SIG-M5 treated with dmso at 0.1 percent for 504 hours (cell line): ENCODE measurements at regions not wholly inside any gene's neighbourhood (a gene's known extent, or its start where the extent isn't known, plus 50 kb on each side); places are given as distances from the start of the nearest gene placed in this dataset.
A peak's percentile ranks its signal among the peaks of the same experiment; 100 is the strongest.
"Not testable (repeated sequence)": the region's sequence is repeated elsewhere in the genome, so short reads cannot be mapped to it uniquely, and the experiment has no call there.

Experiments used
- DNase-seq: peaks from one replicate; lab custom pipeline; 2025; ENCODE audit not compliant: unreplicated experiment; lab: John Stamatoyannopoulos, UW

- peak; percentile 81 for DNase-seq
These were observed 101.6 kb downstream of the OTUD1 start for GRCh38 chr10:23540401-23541030.

- peak; percentile 5 for DNase-seq
These were observed 105.0 kb downstream of the OTUD1 start for GRCh38 chr10:23543691-23544380.

GRCh38 chr10:23545866-23546265, 107.0 kb downstream of the OTUD1 start:
- DNase-seq: not testable (repeated sequence)

- peak; percentile 5 for DNase-seq
These were observed 118.0 kb downstream of the OTUD1 start for GRCh38 chr10:23556727-23557440.

DNA sequence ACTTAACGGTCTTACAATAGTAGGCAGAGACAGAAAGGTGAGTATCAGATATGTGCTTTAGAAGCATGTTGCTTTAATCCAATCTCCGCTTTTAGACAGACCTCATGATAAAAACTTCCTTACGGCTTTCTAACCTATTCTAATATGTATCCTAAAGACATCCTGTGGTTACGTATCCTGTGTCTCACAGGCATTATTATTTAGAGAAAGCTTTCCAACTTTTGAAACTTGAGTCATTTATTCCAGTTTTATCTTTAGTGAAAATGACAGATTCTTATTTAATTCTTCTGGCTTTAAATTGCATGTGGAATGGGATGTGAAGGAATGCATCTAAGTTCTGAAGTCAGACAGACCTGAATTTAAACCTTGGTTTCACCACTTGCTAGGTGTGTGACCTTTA, 118.9 kb downstream of the OTUD1 start:
- DNase-seq: no peak

GRCh38 chr10:23558361-23558799, 119.5 kb downstream of the OTUD1 start:
- DNase-seq: no peak

GRCh38 chr10:23568996-23569395, 130.1 kb downstream of the OTUD1 start:
- no peak for DNase-seq

- no peak for DNase-seq
These were observed 133.0 kb downstream of the OTUD1 start for GRCh38 chr10:23571884-23572283.

DNA sequence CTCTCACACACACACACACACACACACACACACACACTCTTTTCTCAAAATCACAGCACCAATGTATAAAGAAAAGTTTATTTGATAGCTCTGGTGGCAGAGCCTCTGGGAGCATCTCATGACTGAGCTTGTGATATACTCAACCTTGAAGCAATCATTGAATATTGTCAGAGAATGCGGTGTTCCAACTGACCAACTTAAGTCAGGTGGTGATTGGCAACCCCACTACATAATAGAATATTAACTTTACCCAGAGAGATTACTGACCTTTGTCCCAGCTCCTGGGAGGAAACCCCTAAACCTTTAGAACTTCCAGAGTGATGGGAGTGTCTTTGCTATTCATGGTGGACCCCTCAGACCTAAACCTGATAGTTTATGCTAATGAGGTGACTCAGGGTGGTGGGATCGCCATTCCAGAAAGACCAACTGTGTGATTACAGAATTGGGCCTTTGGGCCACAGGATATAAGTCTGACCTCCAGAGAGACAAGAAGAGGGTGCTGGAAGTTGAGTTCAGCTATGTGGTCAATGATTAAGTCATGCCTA, 143.1 kb downstream of the OTUD1 start:
- DNase-seq: no peak

DNA sequence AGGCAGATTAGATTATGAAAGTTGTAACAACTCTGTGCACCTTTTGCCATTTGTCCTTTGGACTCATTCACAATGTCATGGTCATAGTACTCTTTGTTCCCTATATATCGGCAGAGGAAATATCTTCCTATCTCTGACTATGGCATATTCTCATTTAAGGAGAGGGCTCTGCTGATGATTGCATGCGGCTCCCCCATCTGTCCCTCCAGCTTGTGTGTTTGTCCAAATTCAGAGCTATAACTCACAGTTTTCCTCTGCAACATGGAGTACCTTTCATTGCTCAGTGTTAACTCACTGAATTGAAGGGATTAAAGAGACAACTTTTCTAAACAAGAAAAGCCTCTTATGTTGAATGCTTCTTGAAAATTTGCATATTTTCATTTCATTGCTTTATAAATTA, 145.5 kb downstream of the OTUD1 start:
- DNase-seq: no peak

- no peak for DNase-seq
These were observed 146.3 kb downstream of the OTUD1 start for GRCh38 chr10:23585186-23585585.

- no peak for DNase-seq
These were observed 146.8 kb downstream of the OTUD1 start for GRCh38 chr10:23585666-23586065.

- not testable (repeated sequence) for DNase-seq
These were observed 156.4 kb downstream of the OTUD1 start for GRCh38 chr10:23595278-23595677.

DNA sequence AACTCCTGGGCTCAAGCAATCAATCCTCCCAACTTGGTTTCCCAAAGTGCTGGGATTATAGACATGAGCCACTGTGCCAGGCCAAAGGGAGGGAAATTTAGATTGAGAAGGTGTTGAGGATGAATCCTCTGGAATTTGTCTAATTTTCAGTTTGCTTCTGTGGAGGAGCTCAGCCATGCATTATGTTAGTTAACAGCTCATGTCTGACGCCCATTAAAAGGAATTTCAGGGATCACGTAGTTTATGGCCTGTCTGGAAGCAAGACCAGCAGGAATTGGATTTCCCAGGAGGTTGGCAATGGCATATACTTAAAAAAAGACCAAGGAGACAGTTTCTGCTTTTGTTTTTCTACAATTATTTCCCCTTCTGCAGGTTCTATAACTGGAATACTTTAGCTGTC, 165.7 kb downstream of the OTUD1 start:
- no peak for DNase-seq

- no peak for DNase-seq
These were observed 167.6 kb downstream of the OTUD1 start for GRCh38 chr10:23606456-23606855.

DNA sequence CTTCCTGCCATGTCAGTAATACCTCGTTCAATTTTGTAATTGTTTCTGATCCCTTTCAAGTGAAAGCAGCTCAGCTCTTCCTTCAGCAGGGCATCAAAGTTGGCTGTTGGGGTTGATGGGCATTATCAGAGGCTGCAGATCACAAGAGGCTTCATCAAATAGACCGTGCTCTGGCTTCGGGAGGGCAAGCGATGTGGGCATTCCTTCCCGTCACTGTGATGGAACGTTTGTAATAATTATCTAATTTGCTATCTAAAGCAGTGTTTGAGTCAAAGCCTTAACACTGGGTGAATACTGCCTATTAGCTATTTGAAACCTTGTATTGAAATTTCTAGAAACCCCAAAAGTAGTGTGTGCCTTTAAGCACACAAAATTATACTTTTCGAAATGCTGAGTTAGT, 170.1 kb downstream of the OTUD1 start:
- DNase-seq: no peak

- DNase-seq: no peak
These were observed 171.9 kb downstream of the OTUD1 start for GRCh38 chr10:23610626-23611307.

DNA sequence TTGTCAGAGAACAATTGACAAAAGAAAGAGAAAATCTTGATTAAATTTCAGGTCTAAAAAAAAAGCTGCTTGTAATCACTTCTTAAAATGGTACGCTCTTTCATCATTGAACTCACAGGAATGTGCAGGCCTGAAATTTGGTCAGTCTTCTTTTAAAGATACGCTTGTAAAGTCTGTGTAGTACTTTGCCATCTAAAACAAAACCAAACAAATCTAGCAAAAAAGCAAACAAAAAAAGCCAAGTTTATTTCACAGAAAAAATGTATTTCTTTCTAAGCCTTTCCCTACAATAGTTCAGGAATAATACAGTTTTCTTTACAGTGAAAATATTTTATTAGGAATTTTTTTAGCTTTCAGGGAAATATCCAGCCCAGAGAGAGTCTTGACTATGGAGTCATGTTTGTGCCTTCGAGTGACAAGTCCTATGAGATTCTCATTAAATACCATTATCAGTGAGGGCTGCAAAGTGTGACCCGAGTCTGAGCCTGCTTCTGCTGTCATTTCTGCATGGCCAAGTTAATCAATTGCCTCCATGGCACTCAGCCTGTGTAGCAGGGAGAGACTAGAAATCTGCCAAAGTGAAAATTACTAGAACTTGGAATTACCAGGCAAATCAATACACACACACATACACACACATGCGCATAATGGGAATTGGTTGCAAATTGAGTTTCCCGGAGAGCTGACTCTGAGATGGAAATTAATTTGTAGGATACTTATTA, 172.6 kb downstream of the OTUD1 start:
- DNase-seq: no peak

DNA sequence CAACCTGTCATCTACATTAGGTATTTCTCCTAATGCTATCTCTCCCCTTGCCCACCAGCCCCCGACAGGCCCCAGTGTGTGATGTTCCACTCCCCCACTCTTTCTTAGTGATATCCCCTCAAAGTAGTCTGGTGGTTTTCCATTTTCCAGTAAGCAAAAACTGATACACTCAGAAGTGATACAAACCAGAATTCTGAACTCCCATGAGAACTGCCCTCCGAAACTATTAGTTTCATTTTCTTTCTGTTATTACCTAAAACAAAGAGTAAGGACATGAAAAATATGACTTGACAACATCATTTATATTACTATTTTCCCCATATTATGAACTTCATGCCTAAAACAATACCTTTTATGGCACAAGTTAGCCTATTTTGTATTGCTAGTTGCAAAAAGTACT, 175.0 kb downstream of the OTUD1 start:
- no peak for DNase-seq

- no peak for DNase-seq
These were observed 175.6 kb downstream of the OTUD1 start for GRCh38 chr10:23614483-23614882.

DNA sequence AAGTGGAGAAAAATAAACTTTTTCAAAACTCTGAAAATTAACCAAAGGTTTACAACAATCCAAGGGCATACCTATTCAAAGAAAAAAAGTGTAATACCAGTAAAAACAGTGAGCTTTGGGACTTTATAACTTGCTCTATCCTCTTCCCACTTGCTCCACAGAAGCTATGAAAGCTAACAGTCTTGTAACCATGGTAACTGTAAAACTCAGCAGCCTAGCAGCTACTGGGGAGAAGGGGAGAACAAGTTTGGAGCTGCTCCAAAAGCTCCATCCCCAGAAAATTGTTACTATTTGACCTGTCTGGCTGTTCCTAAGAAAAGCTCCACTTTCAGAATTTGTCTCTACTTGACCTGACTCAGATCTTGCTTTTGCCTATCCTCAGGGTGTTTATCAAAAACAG, 191.5 kb downstream of the OTUD1 start:
- no peak for DNase-seq
